ENCODE measurements at regions not wholly inside any gene's neighbourhood (a gene's known extent, or its start where the extent isn't known, plus 50 kb on each side); places are given as distances from the start of the nearest gene placed in this dataset.

GRCh38 chr3:84522893-84523292, 435.9 kb upstream of the CADM2 start:
- TF ChIP-seq CTCF (IDR thresholded peaks at IDR 0.05) (no peak), POLR2AphosphoS5 (IDR thresholded peaks at IDR 0.05) (no peak), POLR2A (IDR thresholded peaks at IDR 0.05) (no peak)

All from prostate gland (tissue), 2 donors.